Upper lobe of left lung (tissue), 6 donors: ENCODE measurements at regions not wholly inside any gene's neighbourhood (a gene's known extent, or its start where the extent isn't known, plus 50 kb on each side); places are given as distances from the start of the nearest gene placed in this dataset.

Experiments used
- ATAC-seq, 2 donors: fragments of 200-7000 bp; cut with Tn5 transposase; one replicate each; pipeline ENCODE4 v1.9.1; 2022; ENCODE audit warnings: mild to moderate bottlenecking in 2 of 2, moderate library complexity in 2 of 2; ENCODE audit not compliant: low FRiP score in 2 of 2
- DNase-seq, 2 donors: peaks; one replicate each; pipeline ENCODE4 v3.0.0-alpha.2; 2019 to 2020
- H3K27ac ChIP-seq, 4 donors: fragments of 200-600 bp; sonication (generic); one replicate each; pipeline ENCODE4 v1.5.1; 2016 to 2019
- H3K27me3 ChIP-seq, 4 donors: fragments of 200-600 bp; sonication (generic); one replicate each; pipeline ENCODE4 v1.5.1; 2017 to 2019
- H3K36me3 ChIP-seq, 4 donors: fragments of 200-600 bp; sonication (generic); one replicate each; pipeline ENCODE4 v1.5.1; 2016 to 2019
- H3K4me1 ChIP-seq, 4 donors: fragments of 200-600 bp; sonication (generic); one replicate each; pipeline ENCODE4 v1.5.1; 2018 to 2019
- H3K4me3 ChIP-seq, 4 donors: fragments of 200-600 bp; sonication (generic); one replicate each; pipeline ENCODE4 v1.5.1; 2017 to 2019; ENCODE audit warnings: mild to moderate bottlenecking in 2 of 4, moderate library complexity in 1 of 4
- H3K9me3 ChIP-seq, 4 donors: fragments of 200-600 bp; sonication (generic); one replicate each; pipeline ENCODE4 v1.5.1; 2018 to 2019
- EP300 ChIP-seq, 4 donors: sonication (generic); formaldehyde crosslinking; IDR thresholded peaks; one replicate each; pipeline ENCODE4 v1.5.1; 2017; ENCODE audit warnings: antibody characterized with exemption in 4 of 4, control low read depth in 2 of 4
- POLR2A ChIP-seq, 4 donors: fragments of 450-650 bp; IDR thresholded peaks; one replicate each; pipeline ENCODE4 v1.5.1; 2016 to 2017; ENCODE audit warnings: antibody characterized with exemption in 4 of 4, mild to moderate bottlenecking in 2 of 4
- POLR2AphosphoS5 ChIP-seq, 2 donors: sonication (generic); formaldehyde crosslinking; IDR thresholded peaks; one replicate each; pipeline ENCODE4 v1.5.1; 2017; ENCODE audit warnings: antibody characterized with exemption in 2 of 2
- WGBS, 2 donors: methylation state at CpG; one replicate each; pipeline ENCODE4 v1.1.5; 2017 to 2018; 5-methylcytosine and 5-hydroxymethylcytosine counted together
- TF ChIP-seq, protein P1 (sequence below), 6 experiments: fragments of 450-650 bp in 4 of 6; fragments of 200-600 bp in 2 of 6; sonication (generic) in 2 of 6; IDR thresholded peaks; one replicate each; pipeline ENCODE4 v1.5.1; 2016 to 2019; ENCODE audit warnings: antibody characterized with exemption in 6 of 6
- donor health status: DM: no; HTN: no; CAD: no; lungs with moderate emphysema.
- donor health status: DM: no; HTN: yes; CAD: no; lungs with severe emphysema.

GRCh38 chr11:29657709-29658108, 359.1 kb downstream of the KCNA4 start:
- DNase-seq: no peak
- Histone ChIP-seq H3K4me3 (no peak overlapping the region), H3K27me3 (no peaks in the 10 kb centered on the region), H3K27ac (no peak overlapping the region), H3K36me3 (no peaks in the 10 kb centered on the region), H3K9me3 (no peaks in the 10 kb centered on the region), H3K4me1 (no peaks in the 10 kb centered on the region)
- no peak for ATAC-seq
- WGBS, 2 donors: 79 to 88% methylated on average over 2 of the region's 2 CpGs
- no peak for TF ChIP-seq POLR2AphosphoS5 (IDR thresholded peaks at IDR 0.05)
- TF ChIP-seq POLR2A (IDR thresholded peaks at IDR 0.05): no peak
- TF ChIP-seq, protein P1, sequence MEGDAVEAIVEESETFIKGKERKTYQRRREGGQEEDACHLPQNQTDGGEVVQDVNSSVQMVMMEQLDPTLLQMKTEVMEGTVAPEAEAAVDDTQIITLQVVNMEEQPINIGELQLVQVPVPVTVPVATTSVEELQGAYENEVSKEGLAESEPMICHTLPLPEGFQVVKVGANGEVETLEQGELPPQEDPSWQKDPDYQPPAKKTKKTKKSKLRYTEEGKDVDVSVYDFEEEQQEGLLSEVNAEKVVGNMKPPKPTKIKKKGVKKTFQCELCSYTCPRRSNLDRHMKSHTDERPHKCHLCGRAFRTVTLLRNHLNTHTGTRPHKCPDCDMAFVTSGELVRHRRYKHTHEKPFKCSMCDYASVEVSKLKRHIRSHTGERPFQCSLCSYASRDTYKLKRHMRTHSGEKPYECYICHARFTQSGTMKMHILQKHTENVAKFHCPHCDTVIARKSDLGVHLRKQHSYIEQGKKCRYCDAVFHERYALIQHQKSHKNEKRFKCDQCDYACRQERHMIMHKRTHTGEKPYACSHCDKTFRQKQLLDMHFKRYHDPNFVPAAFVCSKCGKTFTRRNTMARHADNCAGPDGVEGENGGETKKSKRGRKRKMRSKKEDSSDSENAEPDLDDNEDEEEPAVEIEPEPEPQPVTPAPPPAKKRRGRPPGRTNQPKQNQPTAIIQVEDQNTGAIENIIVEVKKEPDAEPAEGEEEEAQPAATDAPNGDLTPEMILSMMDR (IDR thresholded peaks at IDR 0.05): no peak
- TF ChIP-seq EP300 (IDR thresholded peaks at IDR 0.05): no peak

DNA sequence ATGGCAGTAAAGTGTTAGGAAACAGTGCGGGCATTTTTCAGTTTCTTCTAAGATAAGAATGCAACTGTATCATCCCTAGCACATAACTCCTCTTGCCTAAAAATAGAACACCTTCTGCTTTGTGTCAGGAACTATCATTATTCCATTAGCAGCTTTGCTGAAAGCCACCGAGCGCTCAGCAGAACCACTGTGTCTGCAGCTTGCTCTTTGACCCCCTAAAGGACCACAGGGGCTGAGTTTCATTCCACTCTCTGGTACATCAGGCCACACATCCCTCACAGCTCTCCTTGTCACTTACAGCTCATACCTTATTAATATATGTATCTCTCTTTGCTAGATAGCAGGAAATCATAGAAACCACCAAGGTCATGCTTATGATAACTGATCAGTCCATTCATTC, 360.2 kb downstream of the KCNA4 start:
- Histone ChIP-seq H3K4me3 (no peak overlapping the region), H3K27ac (no peak overlapping the region), H3K27me3 (no peaks in the 10 kb centered on the region), H3K36me3 (no peaks in the 10 kb centered on the region), H3K9me3 (no peaks in the 10 kb centered on the region), H3K4me1 (no peaks in the 10 kb centered on the region)
- 74 to 79% methylated on average over 3 of the region's 3 CpGs for WGBS, 2 donors
- DNase-seq (no peak), ATAC-seq (no peak)
- TF ChIP-seq POLR2AphosphoS5 (IDR thresholded peaks at IDR 0.05): no peak
- TF ChIP-seq, protein P1 (IDR thresholded peaks at IDR 0.05): no peak
- TF ChIP-seq EP300 (IDR thresholded peaks at IDR 0.05): no peak
- no peak for TF ChIP-seq POLR2A (IDR thresholded peaks at IDR 0.05)

DNA sequence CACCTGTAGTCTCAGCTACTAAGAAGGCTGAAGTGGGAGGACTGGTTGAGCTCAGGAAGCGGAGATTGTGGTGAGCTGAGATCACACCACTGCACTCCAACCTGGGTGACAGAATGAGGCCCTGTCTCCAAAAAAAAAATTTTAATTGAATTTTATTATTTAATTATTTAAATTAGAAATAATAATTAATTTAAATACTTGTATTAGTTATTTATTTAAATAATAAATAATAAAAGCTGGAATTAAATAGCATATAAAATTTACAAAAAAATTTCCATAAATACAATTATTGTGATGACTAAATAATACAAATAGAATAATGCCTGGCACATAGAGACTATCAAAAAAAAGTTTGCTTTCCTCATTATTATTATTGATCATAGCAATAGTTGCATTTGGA, 371.5 kb downstream of the KCNA4 start:
- Histone ChIP-seq H3K27me3 (no peaks in the 10 kb centered on the region), H3K36me3 (no peaks in the 10 kb centered on the region), H3K4me1 (no peaks in the 10 kb centered on the region), H3K27ac (no peak overlapping the region), H3K4me3 (no peak overlapping the region), H3K9me3 (no peaks in the 10 kb centered on the region)
- TF ChIP-seq POLR2A (IDR thresholded peaks at IDR 0.05) (no peak), EP300 (IDR thresholded peaks at IDR 0.05) (no peak), POLR2AphosphoS5 (IDR thresholded peaks at IDR 0.05) (no peak)
- TF ChIP-seq, protein P1 (IDR thresholded peaks at IDR 0.05): no peak
- ATAC-seq: no peak
- 96 to 100% methylated on average over 1 of the region's 1 CpG for WGBS, 2 donors
- DNase-seq: no peak

DNA sequence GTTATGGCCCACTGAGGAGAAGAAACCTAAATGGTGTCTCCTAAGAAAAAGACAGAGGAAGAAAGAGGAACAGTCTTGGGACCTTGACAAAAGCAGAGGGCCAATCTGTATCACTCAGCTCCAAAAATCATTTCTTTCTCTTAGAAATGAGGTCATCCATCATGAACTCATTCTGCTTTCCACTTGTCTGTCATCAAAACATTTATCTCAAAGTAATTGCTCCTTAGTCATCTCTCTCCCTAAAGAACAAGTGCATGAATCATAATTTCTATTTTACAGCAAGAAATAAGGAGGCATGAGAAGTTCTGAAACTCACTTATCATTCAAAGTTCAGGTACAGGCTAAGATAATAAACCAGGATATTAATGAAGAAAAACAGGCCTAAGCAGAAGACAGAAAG, 375.6 kb downstream of the KCNA4 start:
- H3K4me3 ChIP-seq: no peak overlapping the region
- TF ChIP-seq EP300 (IDR thresholded peaks at IDR 0.05): no peak
- no peak for TF ChIP-seq POLR2A (IDR thresholded peaks at IDR 0.05)
- no peak for TF ChIP-seq POLR2AphosphoS5 (IDR thresholded peaks at IDR 0.05)
- TF ChIP-seq, protein P1 (IDR thresholded peaks at IDR 0.05): no peak
- no peaks in the 10 kb centered on the region for H3K27me3 ChIP-seq
- H3K4me1 ChIP-seq: no peaks in the 10 kb centered on the region
- H3K27ac ChIP-seq: no peak overlapping the region
- ATAC-seq (no peak), DNase-seq (no peak)
- H3K9me3 ChIP-seq: no peaks in the 10 kb centered on the region
- no peaks in the 10 kb centered on the region for H3K36me3 ChIP-seq

DNA sequence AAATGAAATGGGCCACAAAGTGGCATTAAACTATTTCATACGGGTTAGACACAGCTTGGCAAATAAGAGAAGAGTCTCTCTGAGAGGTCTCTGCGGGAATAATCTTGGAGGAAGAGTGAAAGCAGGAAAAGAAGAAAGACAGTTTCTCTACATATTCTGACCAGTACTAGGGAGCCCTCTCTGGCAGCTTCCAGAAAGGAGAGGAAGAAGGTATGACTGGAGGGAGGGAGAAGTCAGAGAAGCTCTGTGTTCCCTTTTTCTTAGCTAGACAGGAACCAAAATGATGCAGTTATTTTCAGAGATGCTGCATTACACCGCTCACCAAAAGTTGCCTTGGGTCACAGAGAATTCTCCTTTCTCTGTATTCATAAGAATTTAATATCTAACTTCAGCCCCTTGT, 382.1 kb downstream of the KCNA4 start:
- Histone ChIP-seq H3K9me3 (no peaks in the 10 kb centered on the region), H3K4me3 (no peak overlapping the region), H3K36me3 (no peaks in the 10 kb centered on the region), H3K27me3 (no peaks in the 10 kb centered on the region), H3K27ac (no peak overlapping the region), H3K4me1 (no peaks in the 10 kb centered on the region)
- ATAC-seq (no peak), DNase-seq (no peak)
- TF ChIP-seq EP300 (IDR thresholded peaks at IDR 0.05) (no peak), POLR2AphosphoS5 (IDR thresholded peaks at IDR 0.05) (no peak), POLR2A (IDR thresholded peaks at IDR 0.05) (no peak)
- TF ChIP-seq, protein P1 (IDR thresholded peaks at IDR 0.05): no peak
- 78 to 79% methylated on average over 3 of the region's 3 CpGs for WGBS, 2 donors
